ENCODE measurements at regions not wholly inside any gene's neighbourhood (a gene's known extent, or its start where the extent isn't known, plus 50 kb on each side); places are given as distances from the start of the nearest gene placed in this dataset.
"Not testable (repeated sequence)": the region's sequence is repeated elsewhere in the genome, so short reads cannot be mapped to it uniquely, and the experiment has no call there.

GRCh38 chr6:126672649-126673048, 332.7 kb downstream of the CENPW start:
- FAIRE-seq (no peak), DNase-seq (ENCODE audit: low read depth) (no peak)
- Histone ChIP-seq H3K36me3 (ENCODE audit: control insufficient read depth, insufficient read depth, low read length) (no peaks in the 10 kb centered on the region), H3K4me3 (ENCODE audit: low read depth, low read length) (no peak overlapping the region), H3K27me3 (ENCODE audit: control insufficient read depth, insufficient read depth, low read length) (no peaks in the 10 kb centered on the region)
- TF ChIP-seq, protein P1, sequence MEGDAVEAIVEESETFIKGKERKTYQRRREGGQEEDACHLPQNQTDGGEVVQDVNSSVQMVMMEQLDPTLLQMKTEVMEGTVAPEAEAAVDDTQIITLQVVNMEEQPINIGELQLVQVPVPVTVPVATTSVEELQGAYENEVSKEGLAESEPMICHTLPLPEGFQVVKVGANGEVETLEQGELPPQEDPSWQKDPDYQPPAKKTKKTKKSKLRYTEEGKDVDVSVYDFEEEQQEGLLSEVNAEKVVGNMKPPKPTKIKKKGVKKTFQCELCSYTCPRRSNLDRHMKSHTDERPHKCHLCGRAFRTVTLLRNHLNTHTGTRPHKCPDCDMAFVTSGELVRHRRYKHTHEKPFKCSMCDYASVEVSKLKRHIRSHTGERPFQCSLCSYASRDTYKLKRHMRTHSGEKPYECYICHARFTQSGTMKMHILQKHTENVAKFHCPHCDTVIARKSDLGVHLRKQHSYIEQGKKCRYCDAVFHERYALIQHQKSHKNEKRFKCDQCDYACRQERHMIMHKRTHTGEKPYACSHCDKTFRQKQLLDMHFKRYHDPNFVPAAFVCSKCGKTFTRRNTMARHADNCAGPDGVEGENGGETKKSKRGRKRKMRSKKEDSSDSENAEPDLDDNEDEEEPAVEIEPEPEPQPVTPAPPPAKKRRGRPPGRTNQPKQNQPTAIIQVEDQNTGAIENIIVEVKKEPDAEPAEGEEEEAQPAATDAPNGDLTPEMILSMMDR (IDR thresholded peaks at IDR 0.05; ENCODE audit: insufficient read depth, low read length, severe bottlenecking) = no peak

GRCh38 chr6:126673749-126674148, 333.8 kb downstream of the CENPW start:
- not testable (repeated sequence) for H3K4me3 ChIP-seq (ENCODE audit: low read depth, low read length); H3K36me3 ChIP-seq (ENCODE audit: control insufficient read depth, insufficient read depth, low read length); H3K27me3 ChIP-seq (ENCODE audit: control insufficient read depth, insufficient read depth, low read length); DNase-seq (ENCODE audit: low read depth); FAIRE-seq

DNA sequence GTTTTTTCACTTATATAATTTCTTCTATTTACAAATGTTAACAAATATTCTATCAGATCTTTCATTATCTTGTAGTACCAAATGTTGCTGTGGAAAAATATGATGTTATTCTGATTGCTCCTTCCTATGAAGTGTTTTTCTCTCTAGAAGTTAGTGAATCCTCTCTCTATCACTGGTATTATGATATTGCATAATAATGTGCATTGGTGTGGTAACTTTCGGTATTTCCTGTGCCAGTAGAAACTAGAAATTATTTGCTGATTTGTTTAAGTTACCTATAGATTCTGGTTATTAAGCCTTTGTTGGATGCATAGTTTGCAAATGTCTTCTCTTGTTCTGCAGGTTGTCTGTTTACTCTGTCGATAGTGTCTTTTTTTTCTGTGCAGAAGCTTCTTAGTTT, 342.5 kb downstream of the CENPW start:
- no peaks in the 10 kb centered on the region for H3K36me3 ChIP-seq (ENCODE audit: control insufficient read depth, insufficient read depth, low read length)
- peak; percentile 21 for DNase-seq (ENCODE audit: low read depth)
- no peak for FAIRE-seq
- no peak overlapping the region for H3K4me3 ChIP-seq (ENCODE audit: low read depth, low read length)
- TF ChIP-seq, protein P1 (IDR thresholded peaks at IDR 0.05; ENCODE audit: insufficient read depth, low read length, severe bottlenecking) = no peak
- no peaks in the 10 kb centered on the region for H3K27me3 ChIP-seq (ENCODE audit: control insufficient read depth, insufficient read depth, low read length)

DNA sequence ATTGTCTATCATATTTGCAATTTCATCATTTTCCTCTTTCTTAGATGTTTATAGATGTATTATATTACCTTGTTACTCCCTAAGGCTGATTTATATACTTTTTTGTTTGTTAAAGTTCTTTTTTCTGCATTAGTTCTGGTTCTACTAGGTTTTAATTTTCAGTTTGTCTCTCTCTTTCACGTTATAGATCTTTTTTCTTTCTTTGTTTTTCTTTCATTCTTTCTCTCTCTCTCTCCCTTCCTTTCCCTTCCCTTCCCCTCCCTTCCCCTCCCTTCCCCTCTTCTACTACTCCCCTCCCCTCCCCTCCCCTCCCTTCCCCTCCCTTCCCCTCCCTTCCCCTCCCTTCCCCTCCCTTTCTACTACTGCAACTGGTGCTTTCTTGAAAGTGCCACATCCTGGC, 345.3 kb downstream of the CENPW start:
- Histone ChIP-seq H3K27me3 (ENCODE audit: control insufficient read depth, insufficient read depth, low read length) (no peaks in the 10 kb centered on the region), H3K4me3 (ENCODE audit: low read depth, low read length) (no peak overlapping the region), H3K36me3 (ENCODE audit: control insufficient read depth, insufficient read depth, low read length) (no peaks in the 10 kb centered on the region)
- FAIRE-seq = no peak
- no peak for DNase-seq (ENCODE audit: low read depth)
- TF ChIP-seq, protein P1 (IDR thresholded peaks at IDR 0.05; ENCODE audit: insufficient read depth, low read length, severe bottlenecking) = no peak

- FAIRE-seq = no peak
- Histone ChIP-seq H3K27me3 (ENCODE audit: control insufficient read depth, insufficient read depth, low read length) (no peaks in the 10 kb centered on the region), H3K4me3 (ENCODE audit: low read depth, low read length) (no peak overlapping the region), H3K36me3 (ENCODE audit: control insufficient read depth, insufficient read depth, low read length) (no peaks in the 10 kb centered on the region)
- TF ChIP-seq, protein P1 (IDR thresholded peaks at IDR 0.05; ENCODE audit: insufficient read depth, low read length, severe bottlenecking) = no peak
- no peak for DNase-seq (ENCODE audit: low read depth)
These were observed 357.2 kb downstream of the CENPW start for GRCh38 chr6:126696921-126697693.

- H3K4me3 ChIP-seq (ENCODE audit: low read depth, low read length) = no peak overlapping the region
- FAIRE-seq = no peak
- TF ChIP-seq, protein P1 (IDR thresholded peaks at IDR 0.05; ENCODE audit: insufficient read depth, low read length, severe bottlenecking) = no peak
- H3K36me3 ChIP-seq (ENCODE audit: control insufficient read depth, insufficient read depth, low read length) = no peaks in the 10 kb centered on the region
- no peaks in the 10 kb centered on the region for H3K27me3 ChIP-seq (ENCODE audit: control insufficient read depth, insufficient read depth, low read length)
- no peak for DNase-seq (ENCODE audit: low read depth)
These were observed 358.9 kb downstream of the CENPW start for GRCh38 chr6:126698732-126699240.

All from bronchial epithelial cell (primary cell).